A673 (cell line): ENCODE measurements at regions not wholly inside any gene's neighbourhood (a gene's known extent, or its start where the extent isn't known, plus 50 kb on each side); places are given as distances from the start of the nearest gene placed in this dataset.

Source experiments
- BruUV-seq: library from RNA; stranded (reverse); fragments of 400-500 nt; replicated peaks from 2 replicates; lab custom pipeline; 2021; lab: Mats Ljungman, UMichigan
- CTCF ChIA-PET: fragments of 300-600 bp; sonication (Branson Sonifier 250); formaldehyde crosslinking; loops from one replicate; lab custom pipeline; 2022; ENCODE audit warnings: antibody characterized with exemption; lab: Charles Lee
- POLR2A ChIA-PET: fragments of 300-600 bp; sonication (Branson Sonifier 250); formaldehyde crosslinking; loops from one replicate; lab custom pipeline; 2022; ENCODE audit warnings: antibody characterized with exemption; ENCODE audit not compliant: low non-redundant PET; lab: Charles Lee
- DNase-seq: peaks from one replicate; pipeline ENCODE4 v3.0.0-alpha.2; 2015; ENCODE audit warnings: low spot score
- H3K27ac ChIP-seq: fragments of 200-600 bp; sonication (generic); 2 replicates; pipeline ENCODE4 v1.5.1; 2016; ENCODE audit warnings: mixed run types, low read depth, mild to moderate bottlenecking, mixed read lengths, antibody characterized with exemption, low read length; ENCODE audit not compliant: poor library complexity, severe bottlenecking
- H3K27me3 ChIP-seq: fragments of 200-600 bp; sonication (generic); replicated peaks from 2 replicates; pipeline ENCODE4 v1.6.1; 2017; ENCODE audit warnings: mixed run types, low read depth, mild to moderate bottlenecking, mixed read lengths, antibody characterized with exemption, low read length; ENCODE audit not compliant: insufficient read depth, poor library complexity
- H3K36me3 ChIP-seq: fragments of 200-600 bp; sonication (generic); 2 replicates; pipeline ENCODE4 v1.6.1; 2016; ENCODE audit warnings: mixed run types, mild to moderate bottlenecking, mixed read lengths, antibody characterized with exemption, low read length; ENCODE audit not compliant: insufficient read depth, poor library complexity, severe bottlenecking
- H3K4me1 ChIP-seq: fragments of 200-600 bp; sonication (generic); 2 replicates; pipeline ENCODE4 v1.6.1; 2017; ENCODE audit warnings: mixed run types, mild to moderate bottlenecking, mixed read lengths, antibody characterized with exemption, low read length; ENCODE audit not compliant: insufficient read depth, poor library complexity, severe bottlenecking
- H3K4me3 ChIP-seq: fragments of 200-600 bp; sonication (generic); 2 replicates; pipeline ENCODE4 v1.5.1; 2016; ENCODE audit warnings: low read depth, mixed run types, mild to moderate bottlenecking, mixed read lengths, low read length; ENCODE audit not compliant: poor library complexity, severe bottlenecking
- H3K9me3 ChIP-seq: fragments of 200-600 bp; sonication (generic); 2 replicates; pipeline ENCODE4 v1.6.1; 2016; ENCODE audit warnings: mixed run types, low read depth, mild to moderate bottlenecking, mixed read lengths, antibody characterized with exemption, low read length; ENCODE audit not compliant: poor library complexity, severe bottlenecking
- CTCF ChIP-seq: fragments of 300-800, 200-600 bp; sonication (generic); conservative IDR thresholded peaks from 2 replicates; pipeline ENCODE4 v1.5.1; 2017; ENCODE audit warnings: low read depth, mild to moderate bottlenecking, antibody characterized with exemption, low read length, moderate library complexity, mixed read lengths
- EZH2 ChIP-seq: fragments of 200-600 bp; sonication (generic); IDR thresholded peaks from 2 replicates; pipeline ENCODE4 v1.6.1; 2017; ENCODE audit warnings: borderline replicate concordance, low read depth, mild to moderate bottlenecking, mixed read lengths, antibody characterized with exemption, low read length; ENCODE audit not compliant: poor library complexity, severe bottlenecking
- intact Hi-C: fragments of 100-400 bp; cut with micrococcal nuclease; formaldehyde crosslinking; loops from one replicate; pipeline ENCODE4 v1.10.0; 2022; ENCODE audit not compliant: unreplicated experiment

DNA sequence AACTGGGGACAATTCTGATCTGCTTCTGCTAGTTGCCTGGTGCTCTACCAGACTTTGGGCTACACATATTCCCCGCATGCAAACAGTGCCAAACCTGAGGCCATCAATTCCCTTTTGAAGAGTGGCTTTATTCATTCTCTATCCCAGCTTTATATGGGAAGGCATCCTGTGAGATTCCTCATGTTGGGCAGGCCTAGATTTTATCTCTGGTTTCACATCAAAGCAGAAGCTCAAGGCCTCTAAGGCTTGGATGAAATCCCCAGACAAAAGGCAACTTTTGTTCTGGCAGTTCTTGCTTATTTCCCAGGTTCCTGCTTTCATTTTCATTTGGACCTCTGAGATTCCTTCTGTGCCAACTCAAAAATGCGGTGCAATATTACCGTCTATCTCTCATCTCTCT lies 648.8 kb downstream of the QKI start:
- no TSS peak for BruUV-seq
- Histone ChIP-seq H3K36me3 (no peaks in the 10 kb centered on the region), H3K4me1 (no peaks in the 10 kb centered on the region), H3K27ac (no peak overlapping the region), H3K4me3 (no peak overlapping the region), H3K9me3 (no peaks in the 10 kb centered on the region), H3K27me3 (no peaks in the 10 kb centered on the region)
- intact Hi-C loops: no loop called here
- DNase-seq: no peak
- ChIA-PET POLR2A (no interaction called here), CTCF (no interaction called here)
- TF ChIP-seq CTCF (no peak), EZH2 (no peak)

DNA sequence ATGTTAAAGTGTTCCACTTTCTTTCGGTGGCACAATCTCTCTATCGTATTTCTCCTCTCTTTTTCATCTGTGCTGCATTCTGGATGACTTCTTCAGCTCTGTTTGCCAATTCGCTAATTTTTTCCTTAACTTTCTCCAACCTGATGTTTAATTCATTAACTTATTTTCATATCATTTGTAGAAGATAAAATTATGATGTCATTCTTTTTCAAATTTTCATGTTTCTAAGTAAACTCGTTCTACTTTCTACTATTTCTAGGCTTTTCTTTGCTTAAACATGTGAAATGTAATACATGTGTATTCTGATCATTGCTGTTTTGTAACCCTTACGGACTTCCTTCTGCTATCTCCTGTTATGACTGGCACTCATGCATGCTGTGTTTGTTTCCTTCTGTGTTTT lies 648.4 kb downstream of the QKI start:
- no peak for DNase-seq
- no peak overlapping the region for H3K27ac ChIP-seq
- ChIA-PET CTCF (no interaction called here), POLR2A (no interaction called here)
- no peaks in the 10 kb centered on the region for H3K4me1 ChIP-seq
- H3K4me3 ChIP-seq: no peak overlapping the region
- H3K9me3 ChIP-seq: no peaks in the 10 kb centered on the region
- no peaks in the 10 kb centered on the region for H3K27me3 ChIP-seq
- TF ChIP-seq EZH2 (no peak), CTCF (no peak)
- no TSS peak for BruUV-seq
- intact Hi-C loops: no loop called here
- H3K36me3 ChIP-seq: no peaks in the 10 kb centered on the region

DNA sequence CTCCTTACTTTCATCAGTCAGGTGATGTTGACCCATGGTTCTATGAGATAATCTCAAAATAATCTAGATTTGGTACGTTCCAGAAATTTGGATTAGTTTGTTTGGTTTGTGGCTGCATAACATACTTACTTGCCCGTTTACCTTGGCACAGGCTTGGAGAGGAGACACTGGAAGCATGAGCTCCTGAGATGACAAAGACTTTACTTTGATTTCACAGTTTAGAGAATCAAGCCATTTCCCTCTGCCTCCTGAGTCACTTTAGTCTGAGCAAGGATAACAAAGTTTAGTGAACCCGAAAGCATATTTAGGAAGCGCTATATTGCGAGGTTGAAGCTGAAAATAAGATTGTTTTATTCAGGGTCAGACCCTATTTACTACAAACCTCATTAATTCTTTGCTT lies 643.4 kb downstream of the QKI start:
- Histone ChIP-seq H3K36me3 (no peaks in the 10 kb centered on the region), H3K4me3 (no peak overlapping the region), H3K9me3 (no peaks in the 10 kb centered on the region), H3K27me3 (no peaks in the 10 kb centered on the region), H3K27ac (no peak overlapping the region), H3K4me1 (no peaks in the 10 kb centered on the region)
- no peak for TF ChIP-seq CTCF
- no peak for TF ChIP-seq EZH2
- intact Hi-C loops: no loop called here
- CTCF ChIA-PET: no interaction called here
- POLR2A ChIA-PET: no interaction called here
- DNase-seq: no peak
- no TSS peak for BruUV-seq
